Inferior parietal cortex (tissue), 1 donor: ENCODE measurements at regions not wholly inside any gene's neighbourhood (a gene's known extent, or its start where the extent isn't known, plus 50 kb on each side); places are given as distances from the start of the nearest gene placed in this dataset.
"Not testable (repeated sequence)": the region's sequence is repeated elsewhere in the genome, so short reads cannot be mapped to it uniquely, and the experiment has no call there.

Experiments
- DNase-seq: peaks from one replicate; pipeline ENCODE4 v3.0.0-alpha.2; 2016; ENCODE audit errors: extremely low spot score

- DNase-seq, result no peak
Measured at GRCh38 chr12:105524961-105525360, 194.5 kb downstream of the C12orf75 start.

- no peak for DNase-seq
Measured at GRCh38 chr12:105534068-105534467, 203.6 kb downstream of the C12orf75 start.

GRCh38 chr12:105535033-105535432 is 204.5 kb downstream of the C12orf75 start:
- not testable (repeated sequence) for DNase-seq

GRCh38 chr12:105538880-105539279 is 208.4 kb downstream of the C12orf75 start:
- DNase-seq, result no peak

- DNase-seq, result no peak
Measured at GRCh38 chr12:105539735-105540134, 209.2 kb downstream of the C12orf75 start.

- DNase-seq, result no peak
Measured at GRCh38 chr12:105547786-105548185, 217.3 kb downstream of the C12orf75 start.

- no peak for DNase-seq
Measured at GRCh38 chr12:105548626-105549025, 218.1 kb downstream of the C12orf75 start.

GRCh38 chr12:105552056-105552455 is 221.6 kb downstream of the C12orf75 start:
- DNase-seq, result no peak

GRCh38 chr12:105554223-105554678 is 223.8 kb downstream of the C12orf75 start:
- DNase-seq, result no peak

GRCh38 chr12:105554856-105555255 is 224.4 kb downstream of the C12orf75 start:
- DNase-seq, result no peak

- no peak for DNase-seq
Measured at GRCh38 chr12:105555556-105556295, 225.2 kb downstream of the C12orf75 start.

- DNase-seq, result no peak
Measured at GRCh38 chr12:105559310-105559709, 228.8 kb downstream of the C12orf75 start.

GRCh38 chr12:105561546-105562198 is 231.2 kb downstream of the C12orf75 start:
- DNase-seq, result no peak

- no peak for DNase-seq
Measured at GRCh38 chr12:105562199-105562971, 231.9 kb downstream of the C12orf75 start.

- DNase-seq, result no peak
Measured at GRCh38 chr12:105567061-105567460, 236.6 kb downstream of the C12orf75 start.

- DNase-seq, result no peak
Measured at GRCh38 chr12:105569886-105570285, 239.4 kb downstream of the C12orf75 start.

GRCh38 chr12:105570944-105571343 is 240.5 kb downstream of the C12orf75 start:
- no peak for DNase-seq

- DNase-seq, result no peak
Measured at GRCh38 chr12:105573574-105573973, 243.1 kb downstream of the C12orf75 start.

GRCh38 chr12:105574056-105574715 is 243.7 kb downstream of the C12orf75 start:
- no peak for DNase-seq

- no peak for DNase-seq
Measured at GRCh38 chr12:105575235-105575634, 244.7 kb downstream of the C12orf75 start.

GRCh38 chr12:105576261-105576660 is 245.8 kb downstream of the C12orf75 start:
- no peak for DNase-seq

- DNase-seq, result no peak
Measured at GRCh38 chr12:105580821-105581352, 250.4 kb downstream of the C12orf75 start.
